ENCODE measurements at regions not wholly inside any gene's neighbourhood (a gene's known extent, or its start where the extent isn't known, plus 50 kb on each side); places are given as distances from the start of the nearest gene placed in this dataset.
"Not testable (repeated sequence)": the region's sequence is repeated elsewhere in the genome, so short reads cannot be mapped to it uniquely, and the experiment has no call there.

DNA sequence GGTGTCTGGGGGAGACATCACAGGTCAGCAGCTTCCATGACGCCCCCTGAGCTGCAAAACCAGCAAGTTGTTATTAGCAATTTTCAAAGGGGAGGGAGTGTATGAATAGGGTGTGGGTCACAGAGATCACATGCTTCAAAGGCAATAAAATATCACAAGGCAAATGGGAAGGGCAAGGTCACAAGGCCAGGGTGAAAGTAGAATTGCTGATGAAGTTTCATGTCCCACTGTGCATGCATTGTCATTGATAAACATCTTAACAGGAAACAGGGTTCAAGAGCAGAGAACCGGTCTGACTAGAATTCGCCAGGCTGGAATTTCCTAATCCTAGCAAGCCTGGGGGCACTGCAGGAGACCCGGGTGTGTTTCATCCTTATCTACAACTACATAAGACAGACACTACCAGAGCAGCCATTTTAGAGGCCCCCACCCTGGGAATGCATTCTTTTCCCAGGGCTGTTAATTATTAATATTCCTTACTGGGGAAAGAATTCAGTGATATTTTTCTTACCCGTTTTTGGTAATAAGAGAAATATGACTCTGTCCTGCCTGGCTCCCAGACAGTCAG, 494.2 kb upstream of the POM121L12 start:
- peaks cover 10% of the 10 kb centered on the region for H3K9me3 Mint-ChIP-seq
- not testable (repeated sequence) for H3K27me3 Mint-ChIP-seq, H3K4me1 Mint-ChIP-seq, H3K36me3 Mint-ChIP-seq, H3K4me3 Mint-ChIP-seq, H3K27ac Mint-ChIP-seq

DNA sequence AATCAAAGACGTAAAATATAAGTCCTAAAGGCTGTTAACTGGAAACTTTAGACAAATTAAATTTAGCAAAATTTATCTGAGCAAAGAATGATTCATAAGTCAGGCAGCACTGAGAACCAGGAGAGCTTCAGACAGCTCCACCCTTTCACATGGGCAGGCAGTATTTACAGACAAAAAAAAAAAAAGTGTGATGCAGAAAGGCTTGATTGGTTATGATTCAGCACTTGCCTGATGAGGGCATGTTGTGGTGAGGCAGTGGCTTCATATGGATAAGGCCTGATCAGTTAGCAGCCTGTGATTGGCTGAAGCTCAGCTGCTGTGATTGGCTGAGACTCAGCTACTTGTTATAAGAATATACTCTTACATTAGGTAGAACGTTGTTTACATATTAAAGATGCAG, 495.4 kb upstream of the POM121L12 start:
- Mint-ChIP-seq H3K27me3 (no peaks in the 10 kb centered on the region), H3K4me1 (no peaks in the 10 kb centered on the region)

DNA sequence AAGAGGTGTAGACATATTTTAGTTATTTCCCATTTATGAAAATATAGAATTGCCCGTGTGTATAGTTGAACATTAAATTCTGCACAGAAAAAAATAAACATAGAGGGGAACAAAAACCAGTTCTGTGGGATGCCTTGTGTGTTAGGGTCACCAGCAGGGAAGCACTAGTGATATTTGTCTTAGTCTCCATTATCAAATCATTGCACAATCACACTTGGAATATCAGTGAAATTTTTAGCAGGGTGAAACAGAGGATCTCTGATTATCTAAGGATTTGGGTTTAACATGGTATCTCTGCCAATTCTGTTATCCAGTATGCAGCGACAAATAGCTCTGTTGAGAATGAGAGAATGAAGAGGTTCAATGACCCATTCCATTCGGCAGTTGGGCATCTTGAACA, 496.0 kb upstream of the POM121L12 start:
- peaks cover 10% of the 10 kb centered on the region for H3K9me3 Mint-ChIP-seq
- H3K27ac Mint-ChIP-seq = no peak overlapping the region
- H3K4me3 Mint-ChIP-seq = no peak overlapping the region
- no peaks in the 10 kb centered on the region for H3K4me1 Mint-ChIP-seq
- H3K36me3 Mint-ChIP-seq = no peaks in the 10 kb centered on the region
- H3K27me3 Mint-ChIP-seq = no peaks in the 10 kb centered on the region

More for the DNA sequence above, 495.4 kb upstream of the POM121L12 start:
- H3K27ac Mint-ChIP-seq = no peak overlapping the region
- peaks cover 10% of the 10 kb centered on the region for H3K9me3 Mint-ChIP-seq
- no peaks in the 10 kb centered on the region for H3K36me3 Mint-ChIP-seq
- H3K4me3 Mint-ChIP-seq = no peak overlapping the region

DNA sequence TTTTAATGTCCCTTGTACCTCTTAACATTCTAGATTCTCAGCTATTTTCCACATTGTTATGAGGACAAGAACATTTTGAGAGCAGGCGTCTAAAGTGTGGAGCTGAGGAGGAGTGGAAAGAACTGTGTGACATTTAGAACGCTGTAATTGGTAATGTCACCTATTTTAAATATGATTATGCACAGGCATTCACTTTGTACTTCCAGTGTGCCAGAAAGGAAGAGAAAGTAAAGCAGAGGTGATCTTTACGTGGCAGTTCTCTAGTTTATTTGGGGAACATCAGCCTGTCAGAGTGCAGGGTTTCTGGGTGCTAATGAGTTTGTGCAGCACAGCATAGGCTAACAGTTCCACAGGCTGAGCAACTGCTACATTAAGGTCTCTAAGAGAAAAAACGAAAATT, 498.4 kb upstream of the POM121L12 start:
- Mint-ChIP-seq H3K4me1 (no peaks in the 10 kb centered on the region), H3K27me3 (no peaks in the 10 kb centered on the region), H3K27ac (no peak overlapping the region), H3K9me3 (peaks cover 5% of the 10 kb centered on the region), H3K4me3 (no peak overlapping the region), H3K36me3 (no peaks in the 10 kb centered on the region)

DNA sequence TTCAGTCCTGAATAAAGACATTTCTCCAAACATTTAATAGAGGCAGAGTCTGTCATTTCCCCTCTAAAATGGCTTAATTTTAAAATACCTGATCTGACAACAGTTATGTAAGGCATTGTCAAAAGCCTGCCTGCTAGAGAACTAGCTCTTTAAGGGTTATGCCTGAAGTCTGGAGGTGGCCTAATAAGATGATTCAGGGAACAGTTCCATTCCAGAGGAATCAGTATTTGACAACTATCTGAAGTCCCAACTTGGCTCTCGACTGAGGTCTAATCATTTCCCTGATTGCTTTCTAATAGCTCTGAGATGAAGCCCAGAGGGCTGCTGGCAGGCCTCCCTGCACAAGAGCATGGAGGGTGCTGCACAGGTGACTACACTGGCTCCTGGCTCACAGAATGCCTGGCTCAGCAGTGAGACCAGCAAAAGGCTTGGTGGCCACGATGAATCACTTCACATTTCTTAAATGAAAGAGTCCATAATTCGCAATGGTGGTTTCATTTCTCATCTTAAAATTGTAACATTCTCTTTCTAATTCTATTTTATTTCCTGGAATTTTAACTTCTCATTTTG, 509.6 kb upstream of the POM121L12 start:
- H3K27ac Mint-ChIP-seq = no peak overlapping the region
- no peaks in the 10 kb centered on the region for H3K4me1 Mint-ChIP-seq
- peaks cover 2% of the 10 kb centered on the region for H3K9me3 Mint-ChIP-seq
- H3K27me3 Mint-ChIP-seq = no peaks in the 10 kb centered on the region
- no peaks in the 10 kb centered on the region for H3K36me3 Mint-ChIP-seq
- no peak overlapping the region for H3K4me3 Mint-ChIP-seq

DNA sequence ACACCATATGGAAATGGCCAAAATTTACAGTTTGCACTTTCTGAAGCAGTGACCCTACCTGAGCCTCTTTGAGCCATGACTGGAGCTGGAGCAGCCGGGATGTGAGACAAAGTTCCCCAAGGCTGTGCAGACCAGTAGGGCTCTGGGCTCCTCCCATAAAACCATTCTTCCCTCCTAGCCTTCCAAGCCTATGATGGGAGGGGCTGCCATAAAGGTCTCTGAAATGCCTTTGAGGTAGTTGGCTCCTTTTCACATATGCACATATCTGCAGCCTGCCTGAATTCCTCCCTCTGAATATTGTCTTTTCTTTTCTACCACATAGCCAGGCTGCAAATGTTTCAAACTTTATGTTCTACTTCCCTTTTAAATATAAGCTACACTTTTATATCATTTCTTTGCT, 516.6 kb upstream of the POM121L12 start:
- Mint-ChIP-seq H3K9me3 (peaks cover 12% of the 10 kb centered on the region), H3K27me3 (no peaks in the 10 kb centered on the region), H3K36me3 (no peaks in the 10 kb centered on the region), H3K27ac (no peak overlapping the region), H3K4me1 (no peaks in the 10 kb centered on the region), H3K4me3 (no peak overlapping the region)

DNA sequence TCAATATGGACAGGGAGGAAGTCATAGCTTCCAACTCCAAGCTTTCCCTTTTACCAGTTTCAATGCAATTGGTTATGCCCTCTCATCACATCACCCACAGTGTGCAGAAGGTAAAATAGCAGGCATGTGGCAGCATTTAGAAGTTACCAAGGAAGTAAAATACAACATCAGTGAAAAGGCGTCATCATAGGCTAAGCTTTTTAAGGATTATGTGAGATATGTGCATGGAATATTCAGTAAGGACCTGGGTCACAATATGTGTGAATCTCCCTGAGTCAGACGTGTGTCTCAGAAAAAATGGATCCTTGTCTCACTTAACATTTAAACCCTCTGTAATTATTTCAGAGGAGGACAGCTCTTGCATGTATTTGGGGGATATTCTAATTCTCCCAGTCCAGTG, 522.8 kb upstream of the POM121L12 start:
- Mint-ChIP-seq H3K27ac (no peak overlapping the region), H3K36me3 (no peaks in the 10 kb centered on the region), H3K27me3 (no peaks in the 10 kb centered on the region), H3K4me1 (no peaks in the 10 kb centered on the region), H3K9me3 (peaks cover 12% of the 10 kb centered on the region), H3K4me3 (no peak overlapping the region)

DNA sequence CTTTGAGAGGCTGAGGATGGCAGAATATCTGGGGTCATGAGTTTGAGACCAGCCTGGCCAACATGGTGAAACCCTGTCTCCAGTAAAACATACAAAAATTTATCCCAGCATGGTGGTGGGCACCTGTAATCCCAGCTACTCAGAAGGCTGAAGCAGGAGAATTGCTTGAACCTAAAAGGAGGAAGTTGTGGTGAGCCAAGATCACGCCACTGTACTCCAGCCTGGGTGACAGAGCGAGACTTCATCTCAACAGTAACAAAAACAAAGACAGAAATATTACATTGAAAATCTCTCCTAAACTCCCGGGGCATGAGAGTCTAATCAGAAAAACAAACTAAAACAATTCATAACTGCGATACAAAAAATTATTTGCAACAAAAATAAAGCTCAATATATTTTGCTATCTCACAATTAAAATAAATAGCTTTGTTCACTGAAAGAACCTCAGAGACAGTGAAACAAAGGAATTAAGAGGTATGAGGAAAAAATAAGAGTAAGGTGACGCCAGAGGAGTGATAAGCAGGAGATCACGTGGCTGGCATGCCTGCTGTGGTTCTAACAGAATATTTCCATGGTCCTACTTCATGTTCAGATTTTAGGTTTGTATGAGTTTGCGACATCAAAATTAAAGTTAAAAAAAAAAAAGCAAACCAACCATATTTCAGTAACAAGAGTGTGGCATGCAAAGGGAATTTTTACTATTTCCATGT, 527.7 kb upstream of the POM121L12 start:
- peaks cover 22% of the 10 kb centered on the region for H3K9me3 Mint-ChIP-seq
- no peaks in the 10 kb centered on the region for H3K36me3 Mint-ChIP-seq
- no peak overlapping the region for H3K27ac Mint-ChIP-seq
- H3K4me3 Mint-ChIP-seq = no peak overlapping the region
- H3K27me3 Mint-ChIP-seq = no peaks in the 10 kb centered on the region
- no peaks in the 10 kb centered on the region for H3K4me1 Mint-ChIP-seq

DNA sequence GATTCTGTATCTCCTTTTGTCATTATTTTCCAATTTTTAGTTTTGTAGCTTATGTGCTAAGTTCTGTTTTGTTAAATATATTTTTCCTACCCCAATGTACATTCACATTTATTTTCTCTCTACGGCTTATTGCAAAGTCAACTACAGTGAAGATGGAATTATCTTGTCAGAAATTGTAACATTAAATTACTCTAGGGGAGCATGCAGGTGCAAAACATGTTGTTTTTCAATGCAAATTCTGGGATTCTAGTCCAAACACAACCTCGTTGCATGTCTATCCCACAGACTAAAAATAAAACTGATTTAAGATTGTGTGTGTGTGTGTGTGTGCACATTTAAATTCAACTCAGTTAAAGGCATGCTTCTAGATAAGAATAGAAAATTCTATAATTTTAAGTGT, 529.1 kb upstream of the POM121L12 start:
- Mint-ChIP-seq H3K27me3 (no peaks in the 10 kb centered on the region), H3K36me3 (no peaks in the 10 kb centered on the region), H3K27ac (no peak overlapping the region), H3K4me1 (no peaks in the 10 kb centered on the region), H3K4me3 (no peak overlapping the region), H3K9me3 (peaks cover 17% of the 10 kb centered on the region)

DNA sequence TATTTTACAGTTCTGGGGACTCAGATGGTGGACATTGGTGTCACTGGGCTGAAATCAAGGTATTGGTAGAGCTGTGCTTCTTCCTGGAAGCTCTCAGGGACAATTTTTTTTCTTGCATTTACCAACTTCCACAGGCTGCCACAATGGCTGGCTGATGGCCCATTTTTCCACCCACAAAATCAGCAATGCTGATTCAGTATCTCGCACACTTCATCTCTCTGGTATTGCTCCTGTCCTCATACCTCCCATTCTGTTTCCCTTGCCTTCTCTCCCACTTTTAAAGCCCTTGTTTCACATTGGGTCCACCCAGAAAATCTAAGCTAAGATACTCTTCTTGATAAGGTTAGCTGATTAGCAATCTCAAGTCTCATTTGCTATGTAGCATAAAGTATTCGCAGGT, 530.9 kb upstream of the POM121L12 start:
- H3K9me3 Mint-ChIP-seq = peaks cover 17% of the 10 kb centered on the region
- H3K27me3 Mint-ChIP-seq = no peaks in the 10 kb centered on the region
- no peak overlapping the region for H3K27ac Mint-ChIP-seq
- no peaks in the 10 kb centered on the region for H3K4me1 Mint-ChIP-seq
- H3K36me3 Mint-ChIP-seq = no peaks in the 10 kb centered on the region
- no peak overlapping the region for H3K4me3 Mint-ChIP-seq

DNA sequence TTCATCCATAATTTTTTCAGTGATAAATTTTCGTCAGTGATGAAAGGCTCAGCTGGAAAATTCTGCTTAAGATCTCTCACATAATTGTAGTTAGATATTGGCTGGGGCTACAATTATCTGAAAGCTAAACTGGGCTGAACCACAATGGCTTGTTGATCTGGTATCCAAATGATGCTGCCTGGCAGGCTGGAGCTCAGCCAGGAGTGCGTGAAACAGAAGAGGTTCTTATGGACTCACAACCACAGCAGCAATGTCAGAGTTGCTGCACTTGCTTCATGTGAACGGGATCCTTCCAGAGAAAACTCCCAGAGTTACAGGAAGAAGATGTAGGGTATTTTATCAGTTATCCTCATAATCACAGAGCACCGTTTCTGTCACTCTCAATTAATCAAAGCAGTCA, 533.2 kb upstream of the POM121L12 start:
- Mint-ChIP-seq H3K4me1 (no peaks in the 10 kb centered on the region), H3K9me3 (peaks cover 10% of the 10 kb centered on the region), H3K27me3 (no peaks in the 10 kb centered on the region), H3K36me3 (no peaks in the 10 kb centered on the region), H3K4me3 (no peak overlapping the region), H3K27ac (no peak overlapping the region)

DNA sequence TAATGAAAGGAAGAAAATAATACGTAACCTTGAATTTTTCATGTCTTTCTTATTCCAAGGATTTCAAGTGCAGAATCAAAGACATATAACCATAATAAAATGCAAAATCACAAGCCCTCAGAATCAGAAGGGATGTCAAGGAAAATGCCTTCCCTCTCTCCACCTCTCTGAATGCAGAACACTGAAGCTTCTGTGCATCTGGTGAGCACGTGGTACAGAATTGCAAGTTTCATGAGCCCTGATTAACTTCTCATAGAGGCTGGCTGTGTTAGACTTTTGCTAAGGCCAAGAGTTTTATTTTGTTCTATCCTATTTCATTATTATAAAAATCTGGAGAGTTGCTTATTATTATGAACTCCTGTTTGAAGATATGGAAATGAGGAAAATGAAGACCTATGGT, 533.7 kb upstream of the POM121L12 start:
- no peaks in the 10 kb centered on the region for H3K27me3 Mint-ChIP-seq
- H3K36me3 Mint-ChIP-seq = no peaks in the 10 kb centered on the region
- H3K27ac Mint-ChIP-seq = no peak overlapping the region
- peaks cover 10% of the 10 kb centered on the region for H3K9me3 Mint-ChIP-seq
- no peak overlapping the region for H3K4me3 Mint-ChIP-seq
- no peaks in the 10 kb centered on the region for H3K4me1 Mint-ChIP-seq

DNA sequence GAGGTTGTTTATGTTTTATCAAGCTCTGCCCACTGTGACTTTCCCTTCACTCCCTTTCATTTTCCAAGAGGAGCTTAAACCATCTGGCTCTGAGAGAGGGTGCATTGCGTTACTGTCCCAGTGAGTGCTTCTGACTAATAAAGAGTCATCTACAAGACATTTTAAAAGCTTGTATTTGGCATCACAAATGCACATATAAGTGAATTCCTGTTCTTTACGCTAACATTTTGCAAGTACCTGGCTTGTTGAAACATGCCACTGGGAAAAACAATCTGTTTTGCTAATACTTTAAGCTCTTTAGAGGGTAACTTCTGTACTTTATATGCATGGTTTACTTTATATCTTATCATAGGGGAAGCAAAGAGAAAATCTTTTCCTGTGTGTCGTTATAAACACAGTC, 534.6 kb upstream of the POM121L12 start:
- Mint-ChIP-seq H3K9me3 (peaks cover 5% of the 10 kb centered on the region), H3K27me3 (no peaks in the 10 kb centered on the region), H3K4me1 (no peaks in the 10 kb centered on the region), H3K27ac (no peak overlapping the region), H3K36me3 (no peaks in the 10 kb centered on the region), H3K4me3 (no peak overlapping the region)

DNA sequence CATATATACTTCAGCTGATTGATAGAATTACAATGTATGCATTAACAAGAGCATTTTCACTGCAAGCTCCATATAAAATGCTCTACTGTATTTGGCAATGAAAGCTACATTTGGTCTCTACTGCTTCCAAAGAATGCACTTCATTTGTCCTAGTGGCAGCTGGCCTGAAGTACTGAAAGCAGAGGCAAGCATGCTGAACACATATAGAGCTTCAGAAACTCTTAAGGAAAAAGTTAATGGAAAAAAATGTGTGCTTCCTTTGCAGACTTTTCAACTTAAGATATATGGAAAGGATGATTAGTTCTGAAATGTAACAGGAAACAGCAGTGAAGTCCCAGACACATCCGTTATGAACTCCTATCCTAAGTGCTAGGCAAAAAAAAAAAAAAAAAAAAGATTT, 537.1 kb upstream of the POM121L12 start:
- Mint-ChIP-seq H3K4me1 (no peaks in the 10 kb centered on the region), H3K27ac (no peak overlapping the region)

DNA sequence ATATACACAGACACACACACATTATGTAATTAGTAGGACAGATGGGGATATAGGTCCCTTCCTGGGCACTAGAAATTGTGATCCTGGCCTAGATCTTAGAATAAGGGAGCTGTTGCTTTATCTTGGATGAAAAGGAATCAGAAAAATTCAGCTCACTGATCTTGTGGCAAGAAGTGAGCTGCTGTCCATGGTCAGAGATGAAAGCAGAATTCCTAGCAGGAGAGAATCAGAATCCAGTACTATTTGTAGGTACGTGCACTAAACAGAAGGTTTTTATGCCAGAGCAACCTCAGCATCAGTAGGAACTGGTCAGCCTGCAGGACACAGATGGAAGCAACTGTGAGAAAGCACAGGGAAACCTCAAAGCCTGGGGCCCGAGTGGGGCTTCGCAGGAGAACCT, 549.2 kb upstream of the POM121L12 start:
- H3K4me3 Mint-ChIP-seq = no peak overlapping the region
- no peak overlapping the region for H3K27ac Mint-ChIP-seq
- peaks cover 9% of the 10 kb centered on the region for H3K9me3 Mint-ChIP-seq
- H3K27me3 Mint-ChIP-seq = no peaks in the 10 kb centered on the region
- no peaks in the 10 kb centered on the region for H3K36me3 Mint-ChIP-seq
- H3K4me1 Mint-ChIP-seq = no peaks in the 10 kb centered on the region

More for the DNA sequence above, 537.1 kb upstream of the POM121L12 start:
- no peaks in the 10 kb centered on the region for H3K27me3 Mint-ChIP-seq
- no peaks in the 10 kb centered on the region for H3K36me3 Mint-ChIP-seq
- H3K4me3 Mint-ChIP-seq = no peak overlapping the region
- H3K9me3 Mint-ChIP-seq = no peaks in the 10 kb centered on the region

DNA sequence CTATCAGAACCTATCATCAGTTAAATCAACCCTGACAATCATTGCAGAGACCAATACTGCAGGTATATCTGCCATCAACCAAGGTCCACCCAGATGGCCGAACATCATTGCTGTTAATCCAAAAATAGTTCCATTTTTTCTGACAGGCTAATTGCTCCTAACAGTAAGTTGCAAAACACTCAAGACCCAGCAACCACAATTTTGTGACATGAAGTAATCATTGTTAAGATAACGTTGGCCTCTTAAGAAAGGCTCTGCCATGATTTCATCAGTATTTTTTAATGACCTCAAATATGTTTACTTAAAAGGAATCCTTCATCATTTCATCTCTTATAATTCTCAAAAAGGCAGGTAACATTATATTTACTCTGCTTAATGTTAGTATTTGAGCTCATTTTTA, 553.4 kb upstream of the POM121L12 start:
- Mint-ChIP-seq H3K9me3 (peaks cover 13% of the 10 kb centered on the region), H3K4me3 (no peak overlapping the region), H3K27ac (no peak overlapping the region), H3K4me1 (no peaks in the 10 kb centered on the region), H3K36me3 (no peaks in the 10 kb centered on the region), H3K27me3 (no peaks in the 10 kb centered on the region)

DNA sequence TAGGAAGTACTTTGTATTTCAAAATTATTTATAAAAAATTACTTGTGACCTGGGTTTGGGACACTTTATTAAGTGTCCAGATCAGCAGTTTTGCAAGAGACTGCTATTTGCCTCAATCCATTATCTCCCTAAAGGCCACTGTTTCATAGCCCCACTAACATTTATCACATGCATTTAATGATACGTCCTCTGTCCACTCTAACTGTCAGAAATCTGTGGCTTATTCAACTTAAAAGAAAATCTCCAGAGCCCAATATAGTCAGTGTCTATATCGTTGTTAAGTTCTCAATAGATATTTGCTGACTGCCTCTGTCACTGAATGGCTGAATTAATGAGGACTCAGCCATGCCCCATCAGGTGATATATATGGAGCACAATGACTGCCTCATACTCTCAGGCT, 553.9 kb upstream of the POM121L12 start:
- Mint-ChIP-seq H3K4me1 (no peaks in the 10 kb centered on the region), H3K36me3 (no peaks in the 10 kb centered on the region), H3K9me3 (peaks cover 13% of the 10 kb centered on the region), H3K4me3 (no peak overlapping the region), H3K27me3 (no peaks in the 10 kb centered on the region), H3K27ac (no peak overlapping the region)
